ENCODE measurements at regions not wholly inside any gene's neighbourhood (a gene's known extent, or its start where the extent isn't known, plus 50 kb on each side); places are given as distances from the start of the nearest gene placed in this dataset.

DNA sequence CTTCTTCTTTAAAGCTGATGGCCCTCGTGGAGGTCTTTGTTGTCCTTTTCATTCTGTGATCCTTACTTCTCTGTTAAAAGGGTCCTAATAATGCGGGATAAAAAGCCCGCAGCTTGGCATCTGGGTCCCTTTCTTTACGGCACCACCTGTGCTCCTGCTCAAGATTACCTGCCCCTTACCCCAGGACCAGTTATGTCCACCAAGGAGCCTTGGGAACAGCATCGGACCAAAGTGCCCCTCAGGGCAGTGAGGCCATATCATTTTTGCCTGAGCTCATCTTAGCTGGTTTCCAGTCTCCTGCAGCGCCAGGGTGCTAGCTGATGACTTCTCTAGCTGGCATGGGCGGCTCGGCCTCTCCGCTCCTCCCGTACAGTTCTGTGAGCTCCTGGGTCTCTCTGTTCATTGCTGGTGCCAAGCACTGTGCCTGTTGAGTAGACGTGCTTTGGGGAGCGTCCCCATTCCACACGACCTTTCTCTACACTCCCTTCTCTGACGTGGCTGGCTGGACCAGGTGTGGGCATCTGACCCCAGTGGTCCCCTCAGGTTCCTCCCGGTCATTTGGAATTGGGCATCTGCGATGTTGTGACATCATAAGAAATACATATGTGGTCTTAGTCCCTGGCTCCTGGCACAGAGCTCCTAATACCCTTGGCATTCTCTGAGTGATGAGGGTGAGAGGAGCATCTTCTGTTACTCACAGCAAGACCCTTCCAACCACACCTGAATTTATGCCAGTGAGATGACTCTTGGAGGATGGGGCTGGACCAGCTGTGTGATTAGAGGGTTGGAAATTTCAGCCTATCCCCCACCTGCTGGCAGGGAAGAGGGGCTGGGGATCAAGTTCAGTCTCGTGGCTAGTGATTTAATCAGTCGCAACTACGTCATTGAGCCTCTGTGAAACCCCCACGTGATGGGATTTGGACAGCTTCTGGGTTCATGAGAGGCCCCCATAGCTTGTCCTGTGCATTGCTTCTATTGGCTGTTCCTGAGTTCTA is 134.2 kb upstream of the HS6ST1 start:
- no peak for DNase-seq

- DNase-seq, result no peak
Measured at GRCh38 chr2:128454980-128455720, 136.5 kb upstream of the HS6ST1 start.

GRCh38 chr2:128455721-128456050 is 137.0 kb upstream of the HS6ST1 start:
- no peak for DNase-seq

- DNase-seq, result no peak
Measured at GRCh38 chr2:128456281-128456680, 137.6 kb upstream of the HS6ST1 start.

DNA sequence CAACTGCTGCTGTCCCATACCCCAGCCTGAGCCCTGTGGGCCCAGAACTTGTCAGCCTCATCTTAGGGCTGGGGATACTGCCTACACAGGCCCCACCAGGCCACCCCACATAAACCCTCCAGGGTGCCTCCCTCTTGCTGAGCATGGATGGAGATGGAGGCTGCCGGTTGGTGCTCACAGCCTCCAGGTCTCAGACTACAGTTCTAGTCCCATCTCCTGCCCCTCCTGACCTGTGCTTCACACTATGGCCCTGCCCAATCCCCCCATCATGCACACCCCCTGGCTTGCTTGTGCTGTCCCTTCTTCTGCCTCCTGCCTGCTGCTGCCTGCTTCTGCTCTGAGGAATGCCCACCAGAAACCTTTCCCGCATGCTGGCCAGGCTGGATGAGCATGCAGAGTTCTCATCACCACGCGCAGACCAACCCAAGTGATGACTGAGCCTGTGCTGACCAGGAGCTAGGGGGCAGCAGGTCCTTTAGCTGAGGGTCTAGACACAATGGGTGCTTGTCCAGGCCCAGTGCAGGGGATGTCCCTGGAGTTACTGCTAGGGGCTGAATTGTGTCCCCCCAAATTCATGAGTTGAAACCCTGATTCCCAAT is 138.4 kb upstream of the HS6ST1 start:
- DNase-seq, result no peak

DNA sequence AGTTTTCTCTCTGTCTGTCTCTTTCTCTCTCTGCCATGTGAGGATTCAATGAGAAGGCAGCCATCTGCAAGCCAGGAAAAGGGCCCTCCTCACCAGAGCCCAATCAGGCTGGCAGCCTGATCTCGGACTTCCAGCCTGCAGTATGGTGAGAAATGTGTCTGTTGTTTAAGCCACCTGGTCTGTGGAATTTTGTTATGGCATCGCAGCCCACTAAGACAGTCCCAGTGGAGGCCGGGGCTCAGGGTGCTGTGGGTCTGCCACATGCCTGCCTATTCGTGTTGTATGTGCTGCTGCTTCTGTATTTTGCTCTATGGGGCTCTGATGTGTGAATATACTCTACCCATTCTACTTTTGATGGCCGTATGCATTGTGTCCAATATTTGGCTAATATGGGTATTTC is 139.0 kb upstream of the HS6ST1 start:
- DNase-seq, result no peak

DNA sequence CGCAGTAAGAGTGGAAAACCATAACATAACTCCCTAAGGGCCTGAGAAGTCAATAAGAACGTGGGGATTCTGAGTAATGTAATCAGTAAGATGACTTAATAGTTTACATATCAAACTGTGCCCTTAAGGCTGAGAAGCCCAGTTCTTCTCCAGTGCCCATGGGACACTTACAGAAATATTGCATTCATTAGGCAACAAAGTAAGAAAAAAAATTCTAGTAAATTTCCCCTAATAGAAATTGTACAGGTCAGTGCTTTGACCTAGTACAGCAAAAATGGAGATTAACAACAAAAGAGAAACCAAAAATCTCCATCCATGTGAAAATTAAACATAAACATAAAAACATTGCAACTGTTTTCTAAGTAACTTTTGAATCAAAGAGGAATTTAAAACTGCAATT is 139.8 kb upstream of the HS6ST1 start:
- no peak for DNase-seq

GRCh38 chr2:128464456-128464855 is 145.8 kb upstream of the HS6ST1 start:
- DNase-seq, result no peak

- DNase-seq, result no peak
Measured at GRCh38 chr2:128465246-128466170, 146.8 kb upstream of the HS6ST1 start.

GRCh38 chr2:128466376-128466775 is 147.7 kb upstream of the HS6ST1 start:
- no peak for DNase-seq

GRCh38 chr2:128466776-128467175 is 148.1 kb upstream of the HS6ST1 start:
- DNase-seq, result no peak

DNA sequence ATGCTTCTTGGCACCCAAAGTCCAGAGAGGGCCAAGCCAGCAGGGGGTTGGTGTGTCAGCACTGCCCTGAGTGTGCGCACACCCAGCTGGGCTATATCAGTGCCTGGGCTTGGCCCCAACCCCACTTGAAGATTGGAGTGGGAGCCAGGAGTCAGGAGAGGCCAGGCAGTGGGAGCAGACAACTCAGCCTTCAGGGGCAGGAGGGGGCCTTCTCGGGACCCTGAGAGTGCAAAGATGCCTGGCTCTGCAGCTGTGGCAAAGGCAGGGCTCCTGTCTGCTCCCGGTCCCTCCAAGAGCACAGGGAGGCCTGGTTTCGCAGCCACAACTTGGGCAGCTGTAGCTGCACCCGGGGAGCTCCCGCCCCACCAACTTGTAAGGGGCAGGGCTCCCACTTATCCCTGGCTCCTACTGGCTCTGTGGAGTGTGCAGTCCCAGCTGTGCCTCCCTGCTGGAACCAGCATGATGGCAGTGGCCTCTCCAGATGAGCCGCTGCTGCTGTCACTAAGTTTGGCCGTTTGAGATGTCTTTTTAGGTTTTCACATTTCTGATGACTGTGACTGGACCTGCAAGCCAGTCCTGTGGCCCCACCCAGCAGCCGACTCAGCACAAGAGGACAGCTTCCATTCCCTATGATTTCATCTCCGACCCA is 148.8 kb upstream of the HS6ST1 start:
- DNase-seq, result no peak

DNA sequence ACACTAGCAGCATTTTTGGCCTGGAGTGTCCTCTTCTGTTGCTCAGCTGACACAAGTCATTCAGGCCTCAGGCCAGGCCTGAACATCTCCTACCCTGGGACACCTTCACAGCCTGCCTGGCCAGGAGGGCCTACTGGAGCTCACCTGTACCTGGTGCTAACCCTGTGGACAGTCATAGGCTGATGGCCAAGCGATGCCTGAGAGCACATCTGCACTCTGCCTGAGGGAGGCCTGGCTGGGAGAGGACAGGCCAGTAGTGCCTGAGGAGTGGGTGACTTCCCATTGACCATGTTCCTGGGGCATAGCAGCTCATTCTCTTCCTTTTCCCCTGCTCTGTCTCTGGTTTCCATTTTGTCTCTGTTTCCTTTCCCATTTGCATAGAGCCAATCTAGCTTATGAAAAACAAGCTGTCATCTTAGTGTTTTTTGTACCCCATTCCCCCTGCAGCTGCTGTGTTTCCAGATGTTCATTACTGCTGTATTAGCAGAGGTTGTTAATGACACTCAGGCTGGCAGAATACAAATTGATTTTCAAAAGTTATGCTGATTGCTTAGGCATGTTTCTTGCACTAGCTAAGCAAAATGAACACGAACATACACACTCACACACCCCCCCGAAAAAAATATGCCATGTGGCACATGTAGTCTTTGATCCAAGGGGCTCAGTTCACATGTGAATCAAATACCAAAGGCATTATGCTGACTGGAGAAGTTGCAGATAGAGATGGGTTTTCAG is 149.7 kb upstream of the HS6ST1 start:
- DNase-seq, result no peak

DNA sequence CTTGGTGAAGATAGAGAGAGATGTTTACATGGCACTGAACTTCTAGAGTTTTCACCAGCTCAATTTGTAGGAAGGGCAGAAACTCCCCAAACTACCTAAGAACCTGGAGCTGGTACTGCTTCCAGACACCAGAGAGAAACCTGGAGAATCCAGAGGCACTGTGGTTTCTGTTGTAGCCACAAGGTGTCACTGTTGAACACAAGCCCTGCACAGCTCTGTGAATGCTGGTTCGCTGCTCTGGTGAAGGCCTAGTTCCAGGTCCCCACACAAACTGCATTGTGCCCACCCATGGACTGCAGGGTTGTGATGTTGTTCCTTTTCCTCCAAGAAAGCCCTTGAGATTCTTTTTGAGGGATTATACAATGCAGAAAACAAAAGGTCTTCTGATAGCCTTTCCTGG is 150.5 kb upstream of the HS6ST1 start:
- DNase-seq, result no peak

DNA sequence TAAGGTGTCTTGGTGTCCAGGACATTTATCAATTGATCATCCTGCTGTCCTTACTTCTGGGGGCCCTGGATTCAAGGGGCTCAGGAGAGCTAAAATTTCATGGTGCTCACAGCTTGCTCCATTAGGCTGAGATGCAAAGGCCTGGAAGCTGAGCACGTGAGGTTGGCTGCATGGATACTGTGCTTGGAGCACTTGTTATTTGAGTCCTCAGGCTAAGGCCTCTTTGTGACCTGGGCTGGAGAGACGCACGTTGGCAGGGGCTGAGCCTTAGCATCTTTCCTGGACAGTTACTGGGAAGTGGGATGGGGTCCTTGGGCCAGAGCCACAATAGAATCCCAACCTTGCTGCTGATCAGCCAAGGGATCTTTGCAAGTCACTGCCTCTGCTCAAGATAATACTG is 151.2 kb upstream of the HS6ST1 start:
- DNase-seq, result no peak

DNA sequence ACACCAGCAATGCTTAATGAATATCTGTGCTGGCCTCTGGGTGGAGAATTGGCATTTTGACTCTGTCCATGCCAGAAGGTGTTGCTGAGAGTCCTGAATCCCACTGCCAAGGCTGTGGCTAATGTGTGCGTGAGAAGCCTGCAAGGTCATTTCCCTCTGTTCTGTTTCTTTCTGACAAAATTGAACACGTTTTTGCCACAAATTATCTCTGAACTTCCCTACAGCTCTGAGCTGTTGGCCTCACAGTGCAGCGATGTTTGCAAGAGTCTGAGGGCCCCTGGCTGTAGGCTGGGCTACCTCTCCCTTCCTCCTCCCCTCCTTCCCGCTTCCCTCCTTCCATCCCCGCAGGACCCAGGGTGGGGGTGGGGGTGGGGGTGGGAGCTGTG is 154.1 kb upstream of the HS6ST1 start:
- DNase-seq, result no peak

GRCh38 chr2:128473175-128474035 is 154.7 kb upstream of the HS6ST1 start:
- no peak for DNase-seq

GRCh38 chr2:128474036-128474955 is 155.6 kb upstream of the HS6ST1 start:
- no peak for DNase-seq

- DNase-seq, result no peak
Measured at GRCh38 chr2:128474962-128475361, 156.3 kb upstream of the HS6ST1 start.

All from T1000 (cell line).